SIG-M5 treated with dmso at 0.1 percent for 504 hours (cell line): ENCODE measurements at regions not wholly inside any gene's neighbourhood (a gene's known extent, or its start where the extent isn't known, plus 50 kb on each side); places are given as distances from the start of the nearest gene placed in this dataset.

Experiments used
- DNase-seq: peaks from one replicate; lab custom pipeline; 2025; ENCODE audit not compliant: unreplicated experiment; lab: John Stamatoyannopoulos, UW

DNA sequence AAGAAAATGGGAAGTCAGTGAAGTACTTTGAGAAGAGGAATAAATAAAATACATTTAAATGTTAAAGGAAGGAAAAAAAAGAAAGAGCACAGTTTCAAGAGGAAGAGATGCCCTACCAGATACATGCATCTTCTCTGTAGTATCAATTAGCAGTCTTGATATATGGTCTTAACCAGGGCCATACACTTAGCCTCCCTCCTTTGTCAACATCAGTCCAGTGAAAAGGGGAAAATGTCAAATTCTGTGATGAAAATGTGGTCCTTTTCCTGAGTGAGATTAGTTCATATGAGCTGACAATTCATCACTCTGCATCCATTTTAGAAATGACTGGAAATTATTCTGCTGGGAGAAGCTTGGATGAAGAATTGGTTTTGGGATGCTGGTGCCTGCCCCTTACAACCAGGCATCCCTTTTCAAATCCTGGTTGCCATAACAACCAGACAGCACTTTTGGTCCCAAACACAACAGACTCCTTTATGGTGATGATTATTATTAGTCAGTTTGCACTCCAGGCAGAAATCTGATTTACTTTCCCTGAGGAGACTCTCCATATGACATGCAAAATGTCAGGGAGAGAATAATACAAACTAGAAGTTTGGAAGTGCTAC, 933.6 kb upstream of the CDH8 start:
- DNase-seq, result no peak

DNA sequence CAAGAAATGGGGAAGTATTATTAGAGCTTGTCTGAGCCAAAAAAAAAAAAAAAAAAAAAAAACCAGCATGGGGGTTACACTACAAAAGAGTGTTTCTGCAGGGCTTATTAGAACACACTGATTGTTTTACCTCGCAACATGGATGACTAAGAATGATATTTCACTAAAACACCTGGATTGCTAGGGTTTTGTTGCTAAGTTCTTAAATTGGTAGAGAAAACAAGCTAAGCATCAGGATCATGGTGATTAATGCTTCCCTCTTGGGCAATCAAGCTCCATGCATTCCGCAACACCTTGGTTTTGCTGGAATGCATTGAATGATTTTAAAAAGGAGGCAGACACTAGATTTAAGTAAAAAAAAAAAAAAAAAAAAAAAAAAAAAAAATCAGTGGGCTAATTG, 931.4 kb upstream of the CDH8 start:
- DNase-seq, result no peak

DNA sequence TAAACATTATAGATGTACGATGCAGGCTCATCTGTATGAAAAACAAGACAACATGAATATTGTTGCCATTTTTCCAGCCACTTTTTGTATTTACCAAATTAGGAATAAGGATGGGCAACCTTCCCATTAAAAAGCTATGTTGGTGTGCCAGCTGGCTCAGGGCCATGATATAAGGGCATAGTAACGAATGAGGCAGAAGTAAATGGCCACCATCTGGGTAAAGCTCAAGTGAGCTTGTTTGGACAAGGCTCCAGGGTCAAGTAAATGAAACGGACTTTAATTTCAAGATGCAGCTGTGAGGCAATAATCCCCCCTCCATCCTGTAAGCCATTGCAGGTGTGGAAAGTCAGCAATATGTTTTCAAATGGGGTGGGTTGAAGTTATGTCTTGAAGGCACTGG, 930.9 kb upstream of the CDH8 start:
- DNase-seq, result no peak

DNA sequence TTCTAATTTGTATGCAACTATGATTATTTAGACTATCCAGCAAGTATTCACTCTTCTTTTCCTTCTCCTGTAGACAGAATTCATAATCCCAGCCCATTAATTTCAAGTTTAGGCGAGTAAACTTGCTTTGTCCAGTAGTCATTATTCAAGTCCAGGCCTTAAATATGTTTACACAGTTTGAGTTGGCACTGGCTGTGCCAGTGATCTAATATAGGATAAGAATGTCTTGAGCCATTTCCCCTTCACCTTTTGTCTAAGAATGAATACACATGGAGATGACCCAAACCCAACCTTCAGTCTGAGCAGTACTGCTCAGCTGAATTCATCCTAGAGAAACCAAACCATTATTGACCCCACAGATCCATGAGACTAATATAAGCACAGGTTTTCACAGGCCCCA, 930.4 kb upstream of the CDH8 start:
- DNase-seq, result no peak

DNA sequence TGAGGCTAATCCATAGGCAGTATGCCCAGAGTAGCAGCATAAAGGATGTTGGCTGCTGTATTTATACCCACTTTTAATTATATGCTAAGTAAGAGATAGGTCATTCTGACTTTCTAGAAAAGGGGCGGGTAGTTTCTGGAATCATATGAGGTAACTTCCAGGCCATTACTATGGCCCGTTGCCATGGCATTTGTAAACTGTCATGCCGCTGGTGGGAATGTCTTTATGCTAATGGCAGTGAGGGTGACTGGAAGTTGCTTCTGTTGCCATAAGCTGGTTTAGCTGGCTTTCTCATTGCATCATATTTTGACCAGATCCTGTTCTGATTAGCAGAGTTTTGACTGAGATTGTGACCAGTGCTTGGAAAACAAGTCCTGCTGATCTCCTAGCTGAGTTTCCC, 929.6 kb upstream of the CDH8 start:
- DNase-seq, result peak; percentile 14

DNA sequence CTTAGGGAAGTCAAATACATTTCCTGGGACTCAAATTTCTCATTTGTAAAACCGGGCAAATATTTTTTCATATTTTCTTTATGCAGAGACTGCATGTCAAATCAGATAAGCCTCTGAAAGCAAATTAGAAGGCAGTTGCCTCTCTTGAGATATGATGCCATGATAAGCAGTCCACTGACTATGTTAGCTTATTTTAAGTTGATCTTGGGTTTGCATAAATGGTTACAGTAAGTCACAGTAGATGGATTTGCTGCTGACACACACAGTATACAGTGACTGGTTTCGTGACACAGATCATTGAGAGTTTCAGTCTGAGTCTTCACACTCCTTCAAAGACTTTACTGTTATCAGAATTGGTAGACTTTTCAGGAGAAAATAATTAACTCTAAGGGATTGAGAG, 927.6 kb upstream of the CDH8 start:
- DNase-seq, result peak; percentile 17

DNA sequence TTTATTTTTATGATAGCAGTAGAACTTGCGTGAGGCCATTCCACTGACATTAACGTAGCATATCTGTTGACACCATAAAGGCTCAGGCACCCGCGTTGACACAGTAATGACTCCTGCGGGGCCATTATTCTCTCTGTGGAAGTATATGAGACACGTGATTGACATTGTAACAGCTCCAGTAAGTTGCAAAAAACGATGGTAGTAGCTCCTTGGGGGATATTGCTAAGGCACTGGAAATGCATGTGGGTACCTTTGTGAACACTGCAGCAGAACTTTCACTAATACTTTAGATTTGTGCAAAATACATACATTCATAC, 918.8 kb upstream of the CDH8 start:
- DNase-seq, result no peak

- DNase-seq, result no peak
Measured at GRCh38 chr16:62954144-62955032, 918.1 kb upstream of the CDH8 start.

DNA sequence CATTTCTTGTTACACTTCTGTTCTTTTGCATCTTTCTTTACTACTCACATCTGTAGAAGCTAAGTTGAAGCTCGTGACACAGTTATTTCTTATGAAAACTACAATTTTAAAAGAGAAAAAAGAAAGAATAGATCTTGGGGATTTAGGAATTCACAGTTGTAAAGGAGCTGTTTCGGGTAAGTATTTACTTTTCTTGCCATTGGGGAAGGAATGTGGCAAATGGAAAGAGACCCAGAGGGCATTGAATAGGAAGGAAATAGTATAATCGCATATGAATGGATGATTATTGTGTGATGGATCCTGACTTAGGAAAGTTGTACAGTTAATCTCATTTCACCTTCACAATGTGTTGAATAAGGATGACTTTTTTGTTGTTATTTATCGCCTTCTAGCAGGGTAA, 914.1 kb upstream of the CDH8 start:
- DNase-seq, result no peak

GRCh38 chr16:62940569-62940968, 904.3 kb upstream of the CDH8 start:
- DNase-seq, result no peak

DNA sequence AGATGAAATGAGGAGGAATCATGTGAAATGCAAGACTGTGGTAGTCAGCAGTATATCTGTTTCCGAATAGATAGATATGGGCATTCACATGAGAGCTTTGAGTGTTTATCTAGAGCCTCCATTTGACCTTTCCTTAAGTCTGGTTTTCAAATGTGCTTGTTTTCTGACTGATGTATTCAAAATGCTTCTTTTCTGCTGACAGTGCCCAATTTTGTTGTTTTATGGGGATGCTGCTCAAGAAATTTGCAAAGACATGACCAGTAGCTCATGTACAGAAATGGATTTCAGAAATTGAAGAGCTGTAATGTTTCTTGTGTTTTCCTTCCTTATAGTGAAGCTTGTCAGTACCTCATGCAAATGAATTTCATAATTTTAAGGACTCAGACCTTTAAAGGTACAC, 903.4 kb upstream of the CDH8 start:
- DNase-seq, result no peak

- no peak for DNase-seq
Measured at GRCh38 chr16:62933929-62934328, 897.7 kb upstream of the CDH8 start.

GRCh38 chr16:62929593-62929992, 893.4 kb upstream of the CDH8 start:
- DNase-seq, result no peak

GRCh38 chr16:62927122-62927521, 890.9 kb upstream of the CDH8 start:
- no peak for DNase-seq

- no peak for DNase-seq
Measured at GRCh38 chr16:62926121-62926801, 890.0 kb upstream of the CDH8 start.

DNA sequence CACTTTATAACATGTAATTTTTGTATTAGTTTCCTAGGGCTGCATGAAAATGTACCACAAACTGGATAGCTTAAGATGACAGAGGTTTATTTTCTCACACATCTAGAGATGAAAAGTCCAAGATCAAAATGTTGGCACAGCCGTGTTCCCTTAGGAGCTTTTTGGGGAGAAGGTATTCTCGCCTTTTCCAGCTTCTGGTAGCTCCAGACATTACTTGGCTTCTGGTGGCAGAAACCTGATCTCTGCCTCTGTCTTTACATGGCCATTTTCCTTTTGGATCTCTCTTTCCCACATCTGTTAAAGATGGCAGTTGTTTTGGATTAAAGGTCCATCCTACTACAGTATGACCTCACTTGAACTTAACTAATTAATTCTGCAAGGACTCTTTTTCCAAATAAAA, 885.7 kb upstream of the CDH8 start:
- DNase-seq, result no peak

GRCh38 chr16:62913924-62914323, 877.7 kb upstream of the CDH8 start:
- no peak for DNase-seq

GRCh38 chr16:62913333-62913732, 877.1 kb upstream of the CDH8 start:
- DNase-seq, result no peak

DNA sequence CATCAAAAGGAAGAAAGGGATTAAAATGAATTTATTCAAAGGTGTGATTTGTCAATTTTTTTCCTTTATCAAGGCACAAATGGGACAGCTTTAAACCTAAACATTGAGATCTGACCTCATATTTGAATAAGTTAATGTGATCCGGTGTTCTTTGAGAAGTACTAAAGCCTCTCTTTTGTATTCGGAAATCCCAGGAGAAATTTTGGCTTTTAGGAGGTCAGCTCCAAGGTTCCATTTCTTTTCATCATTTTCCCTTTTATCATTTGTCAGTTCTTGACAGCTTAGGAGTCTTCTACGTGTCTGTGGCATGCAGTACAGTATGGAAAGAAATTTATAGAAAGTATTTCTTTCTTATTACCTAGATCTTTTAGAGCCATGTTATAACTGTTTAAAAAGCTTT, 873.4 kb upstream of the CDH8 start:
- DNase-seq, result no peak

DNA sequence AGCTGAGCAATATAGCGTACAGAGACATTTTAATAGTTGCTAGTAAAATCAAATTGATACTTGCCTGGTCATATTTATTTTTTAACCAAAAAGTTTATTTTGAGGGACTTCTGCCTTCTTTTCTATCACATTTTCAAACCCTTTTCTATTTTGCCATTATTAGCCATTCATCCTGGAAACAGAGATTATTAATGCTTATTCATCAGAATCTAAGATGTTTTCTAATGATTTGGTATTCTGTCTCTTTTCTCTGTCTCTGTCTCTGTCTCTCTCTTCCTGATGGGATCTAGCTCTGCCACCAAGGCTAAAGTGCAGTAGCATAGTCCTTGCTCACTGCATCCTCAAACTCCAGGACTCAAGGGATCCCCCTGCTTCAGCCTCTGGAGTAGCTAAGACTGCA, 871.3 kb upstream of the CDH8 start:
- no peak for DNase-seq

DNA sequence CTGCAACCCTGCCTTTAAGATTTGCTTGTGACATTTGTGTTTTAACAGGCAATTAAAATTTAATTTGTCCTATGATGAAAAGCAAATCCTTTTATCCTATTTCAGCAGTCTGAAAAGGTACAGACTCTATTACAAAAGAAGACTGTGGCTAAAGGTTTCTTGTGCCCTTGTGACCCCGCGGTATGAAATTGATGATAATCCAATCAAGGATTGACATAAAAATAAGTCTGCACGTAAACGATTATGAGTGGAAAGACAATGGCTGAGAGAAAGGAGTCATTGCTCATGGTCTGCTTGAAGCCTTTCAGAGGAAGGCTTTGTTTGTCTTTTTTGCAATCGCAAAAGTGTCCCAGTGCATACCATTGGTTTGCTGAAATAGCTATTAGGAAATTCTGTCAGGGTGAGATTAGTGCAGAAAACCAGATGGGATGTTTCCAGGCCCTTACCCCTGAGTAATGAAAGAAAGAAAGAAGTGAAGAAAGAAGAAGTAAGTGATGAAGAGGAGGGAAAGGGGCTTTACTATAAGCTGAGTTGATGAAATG, 867.8 kb upstream of the CDH8 start:
- DNase-seq, result no peak

- no peak for DNase-seq
Measured at GRCh38 chr16:62899737-62900136, 863.5 kb upstream of the CDH8 start.
